HG02885 (cell line): ENCODE measurements at regions not wholly inside any gene's neighbourhood (a gene's known extent, or its start where the extent isn't known, plus 50 kb on each side); places are given as distances from the start of the nearest gene placed in this dataset.
"Not testable (repeated sequence)": the region's sequence is repeated elsewhere in the genome, so short reads cannot be mapped to it uniquely, and the experiment has no call there.

Experiments used
- ATAC-seq: cut with Tn5 transposase; IDR thresholded peaks from one replicate; pipeline ENCODE4 v1.9.1; 2021; ENCODE audit warnings: mild to moderate bottlenecking; ENCODE audit not compliant: unreplicated experiment, poor library complexity

DNA sequence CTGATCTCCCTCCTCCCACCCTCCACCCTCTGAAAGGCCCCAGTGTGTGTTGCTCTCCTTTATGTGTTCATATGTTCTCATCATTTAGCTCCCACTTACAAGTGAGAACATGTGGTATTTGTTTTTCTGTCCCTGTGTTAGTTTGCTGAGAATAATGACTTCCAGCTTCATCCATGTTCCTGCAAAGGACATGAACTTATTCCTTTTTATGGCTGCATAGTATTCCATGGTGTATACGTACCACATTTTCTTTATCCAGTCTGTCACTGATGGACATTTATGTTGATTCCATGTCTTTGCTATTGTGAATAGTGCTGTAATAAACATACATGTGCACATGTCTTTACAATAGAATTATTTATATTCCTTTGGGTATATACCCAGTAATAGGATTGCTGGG is 67.0 kb upstream of the ARL15 start:
- not testable (repeated sequence) for ATAC-seq

GRCh38 chr5:54370982-54371381 is 60.6 kb upstream of the ARL15 start:
- no peak for ATAC-seq

- ATAC-seq: no peak
Observed at GRCh38 chr5:54367844-54368243, 57.5 kb upstream of the ARL15 start.

DNA sequence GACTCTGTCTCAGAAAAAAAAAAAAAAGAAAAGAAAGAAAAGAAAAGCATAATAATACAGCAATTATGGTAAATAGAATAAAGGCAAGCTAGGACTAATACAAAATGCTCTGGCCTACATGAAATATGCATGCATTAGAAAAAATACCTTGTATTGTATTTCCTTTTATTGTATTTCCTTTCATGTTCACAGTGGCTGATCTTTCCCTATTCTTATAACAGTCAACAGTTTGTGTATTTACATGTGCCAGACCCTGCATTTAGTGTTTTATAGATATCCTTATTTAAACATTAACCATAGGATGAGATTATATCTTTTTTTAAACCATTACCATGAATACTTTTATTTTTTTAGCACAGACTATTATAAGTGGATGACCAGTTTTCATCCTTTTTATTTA is 56.3 kb upstream of the ARL15 start:
- no peak for ATAC-seq

- ATAC-seq: no peak
Observed at GRCh38 chr5:54363669-54364068, 53.3 kb upstream of the ARL15 start.

DNA sequence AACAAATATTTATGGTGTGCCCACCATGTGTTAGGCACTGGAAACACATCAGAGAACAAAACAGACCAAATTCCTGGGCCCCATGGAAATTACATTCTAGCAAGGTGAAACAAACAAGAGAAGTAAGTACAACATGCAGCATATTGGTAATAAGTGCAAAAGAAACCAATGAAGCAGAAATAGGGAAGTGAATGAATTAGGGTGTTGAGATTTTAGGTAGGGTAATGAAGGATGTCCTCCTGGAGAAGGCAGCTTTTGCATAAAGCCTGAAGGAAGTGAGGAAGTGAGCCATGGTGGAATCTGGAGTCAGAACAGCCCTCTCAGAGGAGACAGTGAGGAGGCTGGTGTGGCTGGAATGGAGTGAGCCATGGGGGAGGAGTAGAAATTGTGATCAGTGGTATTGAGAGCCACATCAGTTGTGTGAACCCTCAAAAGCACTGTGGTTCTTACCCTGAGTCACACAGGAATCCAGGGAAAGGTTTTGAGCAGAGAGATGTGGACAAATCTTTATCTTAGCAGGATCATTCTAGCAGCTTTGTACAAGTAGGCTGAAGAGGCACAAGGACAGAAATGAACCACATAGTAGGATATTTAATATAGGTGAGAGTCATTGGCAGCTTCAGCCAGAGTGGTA is 52.7 kb upstream of the ARL15 start:
- no peak for ATAC-seq

- no peak for ATAC-seq
Observed at GRCh38 chr5:54362434-54362833, 52.1 kb upstream of the ARL15 start.

- no peak for ATAC-seq
Observed at GRCh38 chr5:54361691-54362411, 51.5 kb upstream of the ARL15 start.

GRCh38 chr5:54360925-54361662 is 50.7 kb upstream of the ARL15 start:
- no peak for ATAC-seq
